Inferior parietal cortex (tissue), 1 donor: ENCODE measurements at regions not wholly inside any gene's neighbourhood (a gene's known extent, or its start where the extent isn't known, plus 50 kb on each side); places are given as distances from the start of the nearest gene placed in this dataset.
"Not testable (repeated sequence)": the region's sequence is repeated elsewhere in the genome, so short reads cannot be mapped to it uniquely, and the experiment has no call there.

Source experiments
- DNase-seq: peaks from one replicate; pipeline ENCODE4 v3.0.0-alpha.2; 2016; ENCODE audit errors: extremely low spot score

DNA sequence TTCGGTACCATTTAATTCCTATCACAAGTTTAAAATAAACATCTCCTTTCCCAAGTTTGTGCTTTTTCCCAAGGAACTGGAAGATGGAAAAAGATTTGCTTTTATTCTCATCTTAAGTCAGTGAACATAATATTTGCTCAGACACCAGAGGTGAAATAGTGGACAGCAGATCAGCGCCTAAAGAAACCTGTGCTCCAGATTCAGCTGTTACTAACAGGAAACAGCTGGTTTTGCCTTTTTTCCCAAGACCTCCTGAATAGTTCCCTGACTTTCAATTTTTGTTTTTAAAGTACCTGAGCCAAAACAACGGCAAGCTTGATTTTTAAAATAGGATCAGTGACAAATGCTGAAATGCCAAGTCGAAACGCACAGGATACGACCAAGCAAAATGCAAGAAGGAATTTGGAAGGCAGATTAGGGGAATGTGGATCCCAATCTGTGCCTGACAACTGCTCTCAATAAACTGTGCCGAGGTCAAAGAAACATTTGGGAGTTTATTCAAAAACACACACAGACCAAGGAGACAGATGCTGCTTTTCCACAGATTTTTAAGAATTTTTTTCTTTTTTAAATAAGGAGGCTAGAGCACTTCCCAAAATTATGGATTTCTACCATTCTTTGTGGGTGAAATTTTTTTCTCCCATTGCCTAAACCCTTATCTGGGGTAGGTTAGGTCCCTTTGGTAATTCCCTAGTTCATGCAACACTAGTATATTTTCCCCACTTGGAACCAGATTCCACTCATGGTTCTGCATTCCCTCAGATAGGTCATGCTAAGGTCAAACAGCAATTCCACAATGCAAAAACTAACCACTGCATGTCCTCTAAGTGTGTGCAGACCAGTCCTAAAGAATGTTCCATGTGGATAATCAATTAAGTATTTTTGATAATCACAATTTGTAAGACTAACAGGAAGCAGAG lies 121.5 kb upstream of the PDE1A start:
- no peak for DNase-seq

DNA sequence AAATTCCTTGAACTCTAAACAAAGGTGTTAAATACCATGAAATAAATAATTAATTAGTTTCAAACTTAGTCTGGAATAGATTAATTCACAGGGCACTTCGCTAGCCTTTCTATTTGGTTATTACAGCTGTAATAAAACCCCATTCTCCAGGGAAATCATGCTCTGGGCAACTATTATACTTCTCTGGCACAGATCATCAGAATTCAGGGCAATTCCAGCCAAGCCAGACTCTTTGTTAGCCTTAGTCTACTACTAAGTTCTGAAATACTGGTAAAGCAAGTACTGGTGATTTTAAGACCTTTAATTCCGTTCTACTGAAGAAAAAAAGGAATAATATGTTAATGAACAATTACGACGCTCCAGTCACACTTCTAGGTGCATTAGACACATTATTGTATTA lies 123.4 kb upstream of the PDE1A start:
- no peak for DNase-seq

DNA sequence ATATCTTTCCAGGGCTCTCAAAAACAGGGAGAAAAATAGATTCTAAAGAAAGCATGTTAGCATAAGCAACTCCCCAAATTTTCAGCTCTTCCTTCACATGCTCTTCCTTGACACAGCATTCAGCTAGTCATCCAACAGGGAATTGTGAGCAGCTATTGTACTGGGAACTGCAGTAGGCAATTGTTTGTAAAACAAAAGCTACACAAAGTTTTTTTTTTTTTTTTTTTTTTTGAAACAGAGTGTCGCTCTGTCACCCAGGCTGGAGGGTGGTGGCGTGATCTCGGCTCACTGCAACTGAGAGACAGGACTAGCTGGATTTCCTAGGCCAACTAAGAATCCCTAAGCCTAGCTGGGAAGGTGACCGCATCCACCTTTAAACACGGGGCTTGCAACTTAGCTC lies 125.4 kb upstream of the PDE1A start:
- DNase-seq: peak; percentile 70

GRCh38 chr2:182552785-182553184 lies 125.9 kb upstream of the PDE1A start:
- not testable (repeated sequence) for DNase-seq

GRCh38 chr2:182553483-182553882 lies 126.6 kb upstream of the PDE1A start:
- DNase-seq: no peak

GRCh38 chr2:182554950-182555349 lies 128.1 kb upstream of the PDE1A start:
- DNase-seq: no peak

DNA sequence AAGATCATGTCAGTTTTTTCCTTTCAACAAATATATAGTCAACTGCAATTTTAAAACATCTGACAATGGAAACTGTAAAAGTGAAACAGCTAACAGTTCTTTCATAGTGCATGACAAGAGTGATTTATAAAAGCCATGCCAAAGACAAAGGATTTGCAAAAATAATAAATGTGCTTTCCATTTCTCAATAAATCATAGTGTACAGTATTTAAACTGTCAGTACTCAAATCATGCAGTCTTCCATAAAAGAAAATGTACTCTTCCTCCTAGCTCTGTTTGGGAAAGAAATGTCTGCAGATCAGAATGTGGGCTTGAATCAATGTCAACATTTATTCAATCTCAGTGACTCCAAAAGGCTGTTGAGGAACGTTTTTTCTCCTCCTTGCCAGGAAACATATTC lies 131.7 kb upstream of the PDE1A start:
- no peak for DNase-seq

DNA sequence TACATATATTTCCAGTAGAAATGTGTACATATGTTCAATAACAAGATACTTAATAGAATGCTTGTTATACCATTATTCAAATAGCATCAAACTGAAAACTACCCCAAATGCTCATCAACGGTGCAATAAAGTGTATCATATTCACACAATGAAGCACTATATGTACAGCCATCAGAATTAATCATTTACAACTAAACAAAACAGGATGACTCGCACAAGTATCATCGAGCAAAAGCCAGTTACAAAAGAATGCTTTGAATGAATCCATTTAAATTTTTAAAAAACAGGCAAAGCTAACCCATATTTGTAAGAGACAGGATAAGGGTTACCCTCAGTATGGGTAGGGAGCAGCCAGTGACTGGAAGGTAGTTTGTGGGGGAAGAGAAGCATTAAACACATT lies 132.8 kb upstream of the PDE1A start:
- DNase-seq: no peak

GRCh38 chr2:182565911-182566567 lies 139.2 kb upstream of the PDE1A start:
- DNase-seq: no peak

GRCh38 chr2:182573553-182573952 lies 142.5 kb upstream of the DNAJC10 start:
- no peak for DNase-seq

- DNase-seq: no peak
These were observed 138.2 kb upstream of the DNAJC10 start for GRCh38 chr2:182577816-182578215.

DNA sequence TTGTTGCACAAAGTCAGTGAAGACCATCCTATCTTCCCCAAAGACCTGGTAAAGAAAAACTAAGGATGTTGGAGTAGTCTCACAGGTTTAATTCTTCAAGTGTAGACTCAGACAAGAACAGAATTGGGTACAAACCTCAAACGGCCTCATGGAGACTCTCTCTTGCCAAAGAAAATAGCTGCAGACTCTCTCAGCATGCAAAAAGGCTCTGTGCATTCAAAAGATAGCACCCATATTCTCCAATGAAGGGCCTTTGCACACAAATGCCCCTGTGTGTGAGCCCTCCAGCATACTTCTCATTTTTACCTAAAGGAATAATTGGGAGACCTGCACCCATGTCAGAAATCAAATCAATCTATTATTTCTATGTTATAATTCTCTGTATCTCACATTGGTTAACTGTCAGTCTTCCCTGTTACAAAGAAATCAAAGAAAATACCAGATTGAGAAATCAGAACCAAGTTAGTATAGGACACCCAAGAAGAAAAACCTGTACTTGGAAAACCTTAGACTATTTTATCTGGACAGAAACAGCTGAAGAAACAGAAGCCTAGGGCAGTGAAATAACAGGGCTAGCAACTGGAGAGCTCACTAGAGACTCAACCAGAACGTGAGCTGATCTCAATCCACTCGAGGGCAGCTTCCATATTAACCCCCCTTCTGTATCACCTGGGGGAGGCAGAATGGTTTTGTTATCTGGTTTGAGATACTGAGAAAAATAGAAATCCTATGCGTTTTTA lies 134.7 kb upstream of the DNAJC10 start:
- no peak for DNase-seq

DNA sequence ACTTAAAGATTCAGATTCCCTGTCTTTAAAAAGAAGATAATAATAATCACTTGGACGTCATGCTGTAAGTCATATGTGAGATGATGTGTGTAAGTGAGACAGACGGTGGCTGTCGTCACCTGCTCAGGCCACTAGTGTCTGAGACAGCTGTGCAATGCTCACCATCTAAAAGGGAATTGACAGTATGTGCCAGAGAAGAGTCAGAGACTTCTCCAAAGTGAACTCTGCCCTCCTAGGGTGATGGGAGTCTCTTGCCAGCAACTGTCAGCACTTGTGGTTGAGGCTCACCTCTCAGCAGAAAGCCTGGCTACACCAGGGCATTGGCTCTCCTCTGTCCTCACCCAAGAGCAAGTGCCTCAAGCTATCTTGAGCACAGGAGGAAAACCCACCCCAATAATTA lies 131.6 kb upstream of the DNAJC10 start:
- DNase-seq: no peak

- DNase-seq: no peak
These were observed 131.1 kb upstream of the DNAJC10 start for GRCh38 chr2:182585001-182585400.

- DNase-seq: no peak
These were observed 130.6 kb upstream of the DNAJC10 start for GRCh38 chr2:182585430-182585829.

- DNase-seq: no peak
These were observed 129.6 kb upstream of the DNAJC10 start for GRCh38 chr2:182586426-182586825.

- DNase-seq: no peak
These were observed 128.2 kb upstream of the DNAJC10 start for GRCh38 chr2:182587831-182588230.

GRCh38 chr2:182589121-182589520 lies 126.9 kb upstream of the DNAJC10 start:
- DNase-seq: no peak

- DNase-seq: no peak
These were observed 124.3 kb upstream of the DNAJC10 start for GRCh38 chr2:182591774-182592173.

DNA sequence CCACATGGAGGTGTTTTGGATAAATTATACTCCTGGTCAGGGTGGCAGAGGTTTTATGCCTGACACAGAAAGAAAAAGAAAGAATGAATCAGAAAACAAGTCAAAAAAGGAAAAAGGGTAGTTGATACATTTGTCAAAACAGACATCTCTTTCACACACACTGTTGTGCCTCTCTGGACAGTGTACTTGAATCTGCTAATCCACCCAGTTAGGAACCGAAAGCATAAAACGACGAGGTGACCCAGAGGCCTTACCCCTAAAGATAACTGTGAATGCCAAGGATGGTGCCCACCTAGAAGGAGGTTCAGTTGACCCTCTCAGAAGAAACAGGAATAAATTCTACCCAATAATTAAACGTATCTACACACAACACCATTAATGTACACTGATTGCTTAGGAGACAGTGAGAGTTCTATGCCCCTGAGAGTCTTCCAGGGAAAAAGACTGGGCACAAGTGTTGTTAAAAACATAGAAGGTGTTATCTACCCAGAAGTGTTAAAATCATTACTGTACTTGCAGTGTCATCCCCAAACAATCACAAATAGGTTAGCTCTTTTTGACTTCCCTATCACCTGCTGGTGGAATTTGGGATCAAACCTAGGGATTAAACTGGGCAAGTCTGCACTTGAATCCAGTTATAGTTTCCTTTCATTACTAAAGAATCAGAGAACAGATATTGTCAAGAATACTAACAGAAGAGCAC lies 123.2 kb upstream of the DNAJC10 start:
- DNase-seq: no peak

- DNase-seq: peak; percentile 69
These were observed 122.6 kb upstream of the DNAJC10 start for GRCh38 chr2:182593394-182593975.
